KG1 (cell line): ENCODE measurements at regions not wholly inside any gene's neighbourhood (a gene's known extent, or its start where the extent isn't known, plus 50 kb on each side); places are given as distances from the start of the nearest gene placed in this dataset.
"Not testable (repeated sequence)": the region's sequence is repeated elsewhere in the genome, so short reads cannot be mapped to it uniquely, and the experiment has no call there.

Source experiments
- DNase-seq: peaks from one replicate; lab custom pipeline; 2025; lab: John Stamatoyannopoulos, UW

DNA sequence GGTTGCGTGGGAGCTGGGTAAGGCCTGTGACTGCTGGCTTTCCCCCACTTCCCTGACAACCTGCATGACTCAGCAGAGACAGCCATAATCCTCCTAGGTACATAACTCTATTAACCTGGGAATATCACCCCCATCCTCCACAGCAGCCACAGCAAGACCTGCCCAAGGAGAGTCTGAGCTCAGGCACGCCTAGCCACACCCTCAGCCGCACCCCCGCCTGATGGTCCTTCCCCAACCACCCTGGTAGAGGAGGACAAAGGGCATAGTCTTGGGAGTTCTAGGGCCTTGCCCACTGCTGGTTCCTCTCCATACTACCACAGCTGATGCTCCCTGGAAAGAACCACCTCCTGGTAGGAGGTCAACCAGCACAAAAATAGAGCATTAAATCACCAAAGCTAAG lies 965.4 kb downstream of the TSN start:
- DNase-seq: not testable (repeated sequence)

DNA sequence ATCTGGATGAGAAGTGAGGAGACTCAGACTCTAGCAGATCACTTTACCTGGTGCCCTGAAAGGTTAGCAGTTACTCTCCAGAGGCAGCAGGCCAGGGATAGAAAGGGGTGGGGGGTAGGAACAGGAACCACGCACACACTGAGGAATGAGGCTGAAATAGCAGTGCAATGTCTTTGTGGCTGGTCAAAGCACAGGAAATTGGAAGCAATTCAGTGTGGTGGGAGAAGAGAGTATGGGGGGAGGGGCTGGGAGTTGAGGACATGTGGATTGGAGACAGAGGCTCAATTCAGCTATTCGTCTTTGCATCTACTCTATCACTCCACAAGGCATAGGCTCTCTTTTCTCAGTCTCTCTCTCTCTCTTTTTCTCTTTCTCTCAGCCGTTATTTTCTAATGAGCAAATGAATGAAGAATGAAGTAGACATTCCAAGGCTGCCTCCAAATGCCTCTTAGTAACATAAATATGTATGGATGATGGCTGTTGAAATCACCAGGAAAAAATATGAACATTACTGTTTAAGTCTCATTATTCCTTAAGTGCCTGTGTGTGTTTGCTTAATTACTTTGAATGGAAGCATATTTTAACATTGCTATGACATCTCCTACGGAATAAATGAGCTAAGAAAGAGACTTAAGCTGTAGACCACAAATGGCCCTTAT lies 979.4 kb downstream of the TSN start:
- no peak for DNase-seq

DNA sequence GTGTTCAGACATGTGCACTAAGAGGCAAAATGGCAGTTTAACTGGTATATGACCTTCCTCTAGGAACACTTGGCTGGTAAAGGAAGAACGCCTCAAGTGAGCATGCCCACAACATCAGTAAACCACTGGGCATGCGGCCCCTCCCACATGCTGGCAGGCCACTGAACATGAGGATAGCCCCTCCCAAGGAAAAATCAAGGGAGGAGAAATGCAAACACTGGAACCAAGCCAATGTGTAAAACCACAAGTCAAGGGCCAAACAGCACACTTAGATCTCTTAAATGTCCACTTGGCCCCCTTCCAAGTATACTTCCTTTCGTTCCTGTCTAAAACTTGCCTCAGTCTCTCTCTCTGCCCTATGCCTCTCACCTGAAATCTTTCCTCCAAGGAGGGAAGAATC lies 980.8 kb downstream of the TSN start:
- DNase-seq: no peak

DNA sequence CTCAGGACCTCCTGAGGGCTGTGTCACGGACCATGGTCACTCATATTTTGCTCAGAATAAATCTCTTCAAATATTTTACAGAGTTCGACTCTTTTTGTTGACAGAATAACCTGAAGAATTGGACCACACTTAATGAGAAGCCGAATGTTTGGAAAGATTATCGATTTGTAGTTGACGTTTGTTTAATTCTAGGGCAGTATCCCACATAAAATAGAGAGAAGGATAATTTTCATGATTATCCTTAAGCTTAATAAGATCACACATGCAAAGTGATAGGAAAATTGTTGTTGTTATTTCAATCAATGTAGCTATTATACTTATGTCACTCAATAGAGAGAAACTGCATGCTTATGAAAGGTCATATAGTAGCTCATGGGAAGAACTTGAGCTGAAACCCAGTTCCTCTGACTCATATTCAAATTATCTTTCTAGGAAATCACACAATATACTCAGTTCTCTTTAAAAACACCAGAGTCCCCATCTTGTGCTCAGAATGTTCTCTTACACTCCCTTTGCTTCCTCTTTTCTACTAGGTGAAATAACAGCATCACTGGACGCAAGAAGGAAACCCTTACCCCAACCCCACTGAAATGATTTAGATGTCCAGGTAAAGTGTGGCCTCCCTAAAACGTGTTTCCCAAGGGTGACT lies 982.1 kb downstream of the TSN start:
- peak; percentile 69 for DNase-seq

DNA sequence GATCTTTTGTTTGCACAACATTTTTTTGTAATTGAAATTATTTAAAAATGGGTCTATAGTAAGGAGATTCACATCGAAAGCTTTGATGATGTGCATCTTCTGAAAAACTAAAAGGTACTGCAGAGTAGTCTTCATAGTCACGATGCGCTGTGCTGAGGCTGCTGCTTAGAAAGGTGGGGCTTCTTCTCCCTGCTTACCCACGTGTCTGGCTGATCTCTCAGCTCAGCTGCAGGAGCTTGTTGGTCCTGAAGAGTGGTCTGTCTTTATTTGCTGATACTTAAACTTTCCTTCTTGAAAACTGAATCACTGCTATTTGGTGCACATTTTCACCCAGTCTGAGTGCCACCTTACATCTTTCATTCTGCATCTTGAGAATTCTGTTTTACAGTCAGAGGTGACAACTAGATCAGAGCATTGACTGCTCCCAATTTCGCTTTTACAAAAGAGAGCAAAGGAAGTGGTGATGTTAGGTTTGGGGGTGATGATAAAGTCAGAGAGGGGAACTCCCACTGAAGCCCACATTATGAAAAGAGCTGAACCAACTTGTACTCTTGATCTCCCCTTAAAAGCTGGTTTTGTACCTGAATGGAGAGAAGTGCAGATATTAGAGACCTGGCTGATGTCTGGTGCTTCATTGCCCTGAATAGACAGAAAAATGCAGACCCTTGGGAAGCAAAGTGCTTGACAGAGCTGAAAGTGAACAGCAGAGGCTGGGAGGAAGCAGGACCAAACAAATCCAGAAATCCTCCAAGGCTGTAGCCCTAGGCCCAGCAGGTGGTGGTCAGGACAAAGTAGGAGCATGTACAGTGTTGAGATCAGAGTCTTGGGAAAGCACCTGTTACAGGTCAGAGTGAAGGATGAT lies 984.5 kb downstream of the TSN start:
- no peak for DNase-seq

DNA sequence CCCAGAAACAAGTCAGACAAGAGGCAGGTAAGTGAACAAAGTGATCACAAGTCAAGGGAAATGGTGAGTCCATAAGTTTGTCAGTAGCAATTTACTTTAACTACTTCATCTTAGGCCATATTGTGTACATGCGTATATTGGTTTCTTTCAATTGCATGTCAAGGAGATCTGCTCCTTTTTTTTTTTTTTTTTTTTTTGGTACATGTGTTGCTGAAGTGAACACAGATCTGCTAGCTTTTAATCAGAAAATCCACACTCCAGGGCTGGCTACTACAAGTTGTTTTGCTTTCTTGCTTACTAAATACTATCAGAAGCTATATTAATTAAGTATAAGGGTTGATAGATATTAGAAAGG lies 985.1 kb downstream of the TSN start:
- no peak for DNase-seq

DNA sequence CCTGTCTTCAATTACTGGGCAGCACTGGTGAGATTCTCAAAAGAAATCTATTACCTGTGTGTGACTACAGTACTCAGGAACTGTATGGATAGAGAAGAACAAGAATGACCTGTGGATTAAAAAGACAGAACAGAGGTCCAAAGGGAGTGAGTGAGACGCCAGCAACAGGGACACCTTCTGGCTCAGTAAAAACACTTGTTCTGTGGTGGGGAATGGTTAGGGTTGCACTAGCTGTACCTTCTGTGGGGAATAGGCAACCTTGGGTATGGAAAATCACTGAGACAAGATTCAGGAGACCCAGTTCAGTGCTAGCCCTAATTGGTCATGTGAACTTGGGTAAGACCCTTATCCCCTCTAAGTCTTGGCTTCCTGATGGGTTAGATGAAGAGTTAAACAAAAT lies 986.0 kb downstream of the TSN start:
- no peak for DNase-seq

DNA sequence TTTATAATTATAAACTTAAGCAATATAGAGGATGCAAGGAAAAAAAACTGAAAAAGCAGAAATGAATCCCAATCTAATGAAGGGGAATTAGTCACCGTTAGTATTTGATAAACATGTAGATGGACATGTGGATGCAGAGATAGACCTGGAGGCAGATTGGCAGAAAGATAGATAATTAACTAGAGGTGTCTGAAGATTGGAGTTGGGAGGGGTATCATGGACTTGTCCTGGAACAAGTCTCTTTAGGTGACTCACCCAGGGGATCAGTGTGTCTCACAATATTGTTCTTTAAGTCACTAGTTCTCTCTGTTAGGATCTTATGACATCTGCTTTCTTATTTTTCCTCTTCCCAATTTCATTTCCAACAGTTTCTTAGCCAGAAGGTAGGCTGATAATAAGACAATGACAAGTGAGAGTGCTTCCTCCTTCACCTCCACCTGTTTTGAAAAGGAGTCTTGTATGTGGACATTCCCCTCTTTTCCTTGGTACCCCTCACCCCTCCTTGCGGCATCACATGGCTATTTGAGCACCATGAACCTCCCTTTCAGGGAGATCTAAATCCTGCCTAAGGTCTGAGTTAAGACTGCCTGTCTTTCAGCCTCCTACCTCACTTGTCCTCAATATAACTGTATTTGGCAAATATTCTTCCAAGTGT lies 987.7 kb downstream of the TSN start:
- no peak for DNase-seq

DNA sequence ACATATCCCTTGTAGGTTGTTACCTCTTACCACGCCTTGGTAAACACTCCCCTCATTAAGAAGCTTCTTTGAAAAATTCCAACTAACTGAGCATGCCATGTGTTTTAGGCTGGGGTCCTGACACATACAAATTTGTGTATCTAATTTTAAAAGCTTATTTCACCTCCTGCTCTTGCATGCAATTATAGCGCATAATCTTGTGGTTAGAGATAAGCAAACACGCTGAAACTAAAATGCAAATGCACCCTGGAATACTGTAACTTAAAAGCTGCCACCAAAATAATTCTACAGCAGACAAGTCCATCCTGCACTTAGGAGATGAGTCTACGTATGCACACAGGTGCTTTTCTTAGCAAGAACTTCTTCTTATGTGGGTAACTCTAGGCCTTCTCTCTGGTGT lies 990.2 kb downstream of the TSN start:
- no peak for DNase-seq

DNA sequence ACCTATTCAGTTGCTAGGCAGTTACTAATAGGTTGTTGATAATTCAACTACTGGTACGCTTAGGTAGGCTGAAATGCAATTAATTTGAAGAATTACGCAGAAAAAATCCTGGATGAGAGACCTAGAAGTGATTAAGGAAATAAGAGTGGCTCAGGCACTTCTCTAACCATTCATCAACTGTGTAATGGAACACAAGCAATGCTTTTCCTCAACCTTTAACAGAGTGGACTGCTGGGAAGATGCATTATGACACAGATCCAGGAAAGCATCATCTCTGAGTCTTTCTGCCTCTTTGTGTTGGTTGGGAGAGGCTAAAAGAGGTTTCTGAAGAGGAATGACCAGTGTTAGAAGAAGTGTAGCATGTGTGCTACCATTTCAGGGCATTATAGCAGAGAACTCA lies 992.2 kb downstream of the TSN start:
- no peak for DNase-seq

DNA sequence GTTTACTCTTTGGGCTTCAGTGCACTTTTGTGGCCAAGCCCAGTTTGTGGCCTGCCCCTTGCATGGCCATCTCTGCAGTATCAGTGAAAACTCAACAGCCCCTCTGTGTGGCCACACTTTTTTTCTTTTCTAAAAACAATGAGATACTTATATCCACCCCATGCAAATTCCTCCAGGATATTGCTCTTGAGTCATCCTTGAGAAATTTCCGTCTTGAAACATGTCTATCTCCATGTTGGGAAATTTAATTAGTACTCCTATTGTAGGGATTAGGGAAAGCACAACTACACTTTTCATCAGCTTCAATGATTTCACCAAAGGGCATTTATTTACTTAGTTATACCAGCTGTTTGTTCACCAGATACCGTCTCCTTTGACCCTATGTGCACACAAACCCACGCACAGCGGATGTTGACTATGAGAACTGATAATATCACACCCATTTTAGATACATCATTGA lies 993.1 kb downstream of the TSN start:
- DNase-seq: no peak

DNA sequence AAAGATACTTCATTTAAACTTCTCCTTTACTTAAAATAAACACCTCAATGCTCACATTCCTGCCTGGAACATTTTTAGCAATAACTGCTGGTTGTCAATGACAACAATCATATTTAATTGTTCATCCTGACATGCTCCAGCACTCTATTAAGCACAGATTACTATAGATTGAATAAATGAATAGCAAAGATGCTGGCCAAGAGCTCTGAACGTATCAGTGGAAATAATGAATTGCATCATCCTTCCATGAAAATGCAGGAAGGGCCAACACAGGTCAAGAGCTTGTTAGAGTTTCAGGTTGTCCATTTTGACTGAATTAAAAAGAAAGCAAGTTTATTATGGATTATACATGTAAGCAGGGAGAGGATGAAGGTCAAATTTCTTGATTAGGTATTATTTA lies 994.0 kb downstream of the TSN start:
- DNase-seq: no peak

DNA sequence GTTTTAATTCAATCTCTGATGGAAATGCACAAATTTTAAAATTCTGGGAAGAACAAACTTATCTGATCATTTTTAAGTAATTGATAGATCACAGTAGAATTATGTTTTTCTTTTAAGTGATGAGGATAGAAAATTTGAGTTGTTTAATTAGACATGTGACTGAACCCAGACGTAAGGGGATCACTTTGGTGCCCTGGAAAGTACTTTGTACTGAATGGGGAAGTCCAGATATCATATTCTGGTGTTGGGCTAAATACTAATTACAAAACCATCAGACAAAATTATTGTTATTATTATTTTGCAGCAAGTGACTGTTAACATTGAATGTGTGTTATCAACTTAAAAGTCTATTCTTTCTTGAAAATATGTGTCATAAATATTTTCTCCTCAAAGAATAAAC lies 994.6 kb downstream of the TSN start:
- DNase-seq: no peak

DNA sequence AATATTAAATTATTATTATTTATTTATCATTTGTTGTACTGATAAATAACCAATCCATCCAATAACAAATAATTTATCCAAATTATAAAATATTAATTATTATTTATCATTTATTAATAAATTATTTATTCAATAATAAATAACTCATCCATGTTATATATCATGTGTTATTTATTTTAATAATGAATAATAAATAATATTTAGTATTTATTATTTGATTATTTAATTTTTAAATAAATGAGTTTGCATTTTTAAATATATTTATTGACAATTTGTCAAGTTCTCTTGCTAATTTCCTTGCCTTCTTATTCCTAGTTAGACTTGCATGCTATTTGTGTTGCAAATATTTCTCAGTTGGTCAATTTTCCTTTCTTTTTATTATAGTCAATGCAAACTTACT lies 995.4 kb downstream of the TSN start:
- no peak for DNase-seq

DNA sequence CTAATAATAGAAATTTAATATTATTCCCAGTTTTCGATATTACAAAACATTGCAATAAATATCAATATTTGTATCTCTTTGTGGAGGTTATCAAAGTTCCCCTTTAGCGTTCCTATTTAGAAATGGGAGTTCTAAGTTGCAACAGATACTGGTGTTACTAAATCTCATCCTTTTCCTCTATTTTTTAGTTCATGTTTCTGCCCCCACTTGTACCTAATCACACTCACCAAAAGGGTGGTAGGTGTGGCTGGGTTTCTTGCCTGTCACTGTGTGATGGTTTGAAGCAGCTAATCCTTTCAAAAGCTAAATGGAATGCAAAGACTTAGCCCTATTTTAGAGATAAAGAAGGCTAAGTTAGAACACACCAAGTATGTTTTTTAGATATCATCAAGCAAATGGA lies 997.9 kb downstream of the TSN start:
- DNase-seq: no peak

DNA sequence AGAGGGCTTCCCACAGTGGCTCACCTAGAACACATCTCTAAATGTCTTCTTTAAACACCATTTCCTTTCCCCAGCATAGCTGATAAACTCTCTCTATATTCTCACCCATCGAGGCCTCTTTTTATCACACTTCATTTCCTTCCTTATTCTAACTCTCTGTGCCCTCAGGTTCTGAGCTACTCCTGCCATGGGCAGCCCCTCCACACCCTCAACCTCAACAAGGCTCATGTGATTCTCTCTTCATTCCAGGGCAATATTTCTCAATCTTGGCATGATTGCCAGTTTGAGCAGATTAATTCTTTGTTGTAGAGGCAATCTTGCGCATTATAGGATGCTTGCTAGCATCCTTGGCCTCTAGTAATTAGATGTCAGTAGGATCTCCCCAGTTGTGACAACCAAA lies 999.1 kb downstream of the TSN start:
- DNase-seq: peak; percentile 38

DNA sequence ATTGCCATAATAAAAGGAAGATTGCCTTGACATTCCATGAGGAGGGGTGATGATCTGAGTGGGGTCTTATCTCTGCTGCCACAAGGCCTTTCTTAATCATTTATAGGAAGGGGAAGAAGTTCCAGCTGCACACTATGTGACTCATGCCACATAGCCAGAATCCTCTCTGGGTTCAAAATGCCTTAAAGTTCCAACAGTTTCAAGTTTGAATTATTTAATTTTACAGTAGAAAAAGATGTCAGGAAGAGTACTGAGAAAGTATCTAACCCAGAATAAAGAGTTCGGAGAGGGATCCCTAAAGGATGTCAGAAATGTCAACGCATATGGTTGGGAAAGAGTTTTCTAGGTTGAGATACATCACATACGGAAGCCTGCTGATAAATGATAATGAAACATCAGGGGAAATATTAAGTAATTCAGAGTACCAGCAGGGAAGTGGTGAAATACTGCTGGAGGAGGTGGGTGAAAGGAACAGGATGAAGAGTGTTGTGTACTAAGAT lies 999.9 kb downstream of the TSN start:
- DNase-seq: no peak

DNA sequence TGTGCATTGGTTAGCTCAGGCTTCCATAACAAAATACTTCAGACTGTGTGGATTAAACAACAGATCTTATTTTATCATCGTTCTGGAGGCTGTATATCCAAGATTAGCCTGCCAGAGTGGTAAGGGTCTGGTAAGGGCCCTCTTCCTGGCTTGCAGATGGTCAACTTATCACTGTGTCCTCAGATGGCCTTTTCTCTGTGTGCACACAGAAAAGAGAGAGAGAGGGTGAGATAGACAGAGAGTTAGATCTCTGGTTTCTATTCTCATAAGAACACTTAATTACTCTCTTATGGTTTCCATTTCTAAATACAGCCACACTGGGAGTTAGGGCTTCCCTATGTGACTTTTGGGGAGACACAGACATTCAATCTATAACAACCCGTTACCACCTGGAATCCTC lies 1003.5 kb downstream of the TSN start:
- DNase-seq: no peak

DNA sequence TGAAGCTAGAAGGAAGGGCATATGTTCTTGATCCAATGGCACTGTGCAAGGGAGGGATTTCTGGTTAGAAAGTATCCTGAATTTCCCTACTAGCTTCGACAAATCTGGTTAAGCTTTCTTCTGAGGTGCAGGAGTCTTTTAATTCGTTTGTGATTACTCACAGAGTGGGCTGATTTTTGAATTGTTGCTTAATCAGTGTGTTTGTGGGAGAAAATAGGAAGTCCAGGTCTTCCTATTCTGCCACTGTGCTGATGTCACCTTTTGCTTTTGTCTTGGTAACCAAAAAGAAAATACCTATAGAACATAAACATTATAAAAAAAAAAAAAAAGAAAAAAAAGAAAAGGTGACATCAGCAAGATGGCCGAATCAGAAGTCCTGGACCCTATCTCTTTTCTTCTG lies 1008.6 kb downstream of the TSN start:
- DNase-seq: no peak

DNA sequence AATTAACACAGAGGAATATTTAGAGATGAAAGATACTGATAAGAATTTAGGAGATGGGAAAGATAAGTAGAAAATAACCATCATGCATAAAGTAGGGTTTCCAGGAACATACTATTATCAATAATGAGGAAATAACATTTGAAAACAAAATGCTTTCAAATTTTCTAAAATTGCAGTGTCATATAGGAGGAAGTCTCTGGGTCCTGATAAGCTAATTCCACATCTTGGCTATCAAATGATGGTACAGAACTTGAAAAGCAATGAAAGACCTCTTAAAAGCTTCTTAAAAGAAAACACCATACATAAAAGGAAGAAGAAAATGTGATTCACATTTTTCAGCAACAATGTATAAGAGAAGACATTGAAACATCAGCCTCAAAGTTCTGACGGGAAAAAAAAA lies 1024.8 kb downstream of the TSN start:
- DNase-seq: no peak

DNA sequence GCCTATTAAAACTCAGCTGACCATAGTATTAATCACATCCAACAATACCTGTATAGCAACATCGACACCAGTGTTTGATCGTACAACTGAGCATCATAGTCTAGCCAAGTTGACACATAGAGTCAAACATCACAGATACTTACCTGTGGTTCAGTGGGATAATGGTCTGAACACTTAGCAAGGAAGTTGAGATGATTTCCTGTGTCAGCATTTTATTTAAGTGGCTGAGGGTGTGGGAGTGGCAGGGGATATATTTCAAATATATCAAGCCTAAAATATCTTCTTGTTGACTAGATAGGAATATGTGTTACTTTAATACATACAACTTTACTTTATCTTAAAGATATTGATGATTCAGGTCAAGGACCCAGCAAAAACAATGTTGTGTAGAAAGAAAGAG lies 1038.6 kb downstream of the TSN start:
- DNase-seq: no peak

DNA sequence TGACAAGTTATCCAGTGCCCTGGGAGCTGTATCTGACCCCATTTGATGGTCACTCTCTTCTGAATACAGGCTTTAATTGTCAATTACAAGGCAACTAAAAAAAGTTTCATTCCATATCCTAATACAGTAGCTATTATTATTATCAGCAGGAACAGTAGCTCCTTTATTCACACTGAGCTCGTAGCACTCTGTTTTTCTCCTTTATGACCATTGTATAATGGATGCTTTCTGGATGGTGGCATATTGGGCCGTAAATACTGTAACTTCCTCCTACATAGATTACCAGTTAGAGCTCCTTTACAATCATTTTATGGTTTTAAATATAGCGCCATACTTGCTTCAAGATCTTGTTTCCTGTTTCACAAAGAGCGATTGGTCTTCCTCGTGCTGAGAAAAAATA lies 1040.3 kb downstream of the TSN start:
- DNase-seq: no peak

DNA sequence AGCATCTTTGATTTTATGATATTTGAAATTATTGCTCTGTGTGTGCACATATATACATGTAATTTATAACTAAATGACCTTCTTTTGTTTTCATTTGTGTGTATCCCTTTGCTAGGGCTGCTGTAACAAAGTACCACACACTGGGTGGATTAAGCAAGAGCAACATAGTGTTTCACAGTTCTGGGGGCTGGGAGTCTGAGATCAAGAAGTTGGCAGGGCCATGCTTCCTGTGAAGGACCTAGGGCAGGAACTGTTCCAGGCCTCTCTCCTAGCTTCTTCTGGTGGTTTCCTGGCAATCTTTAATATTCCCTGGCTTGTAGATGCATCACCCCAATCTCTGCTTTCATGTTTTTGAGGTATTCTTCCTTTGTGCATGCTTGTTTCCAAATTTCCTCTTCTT lies 1043.9 kb downstream of the TSN start:
- no peak for DNase-seq
